ENCODE measurements at regions not wholly inside any gene's neighbourhood (a gene's known extent, or its start where the extent isn't known, plus 50 kb on each side); places are given as distances from the start of the nearest gene placed in this dataset.

DNA sequence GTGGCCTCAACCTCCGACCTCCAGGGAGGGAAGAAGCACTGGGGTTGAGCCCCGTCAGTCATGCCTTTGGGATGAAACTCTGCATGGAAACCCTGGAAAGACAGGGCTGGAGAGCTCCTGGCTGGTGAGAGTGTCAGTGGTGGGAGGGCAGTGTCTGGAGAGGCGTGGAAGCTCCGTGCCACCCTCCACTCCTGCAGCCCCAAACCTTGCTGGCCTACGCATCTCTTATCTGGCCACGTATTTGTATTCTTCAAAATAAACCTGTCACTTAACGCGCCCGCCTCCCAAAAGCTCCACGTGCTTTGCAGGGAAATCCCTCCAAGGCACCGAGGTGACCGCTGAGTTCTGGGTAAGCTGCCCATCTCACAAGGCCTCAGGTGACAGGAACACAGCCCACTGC is 84.3 kb downstream of the TEX29 start:
- TF ChIP-seq, protein P1, sequence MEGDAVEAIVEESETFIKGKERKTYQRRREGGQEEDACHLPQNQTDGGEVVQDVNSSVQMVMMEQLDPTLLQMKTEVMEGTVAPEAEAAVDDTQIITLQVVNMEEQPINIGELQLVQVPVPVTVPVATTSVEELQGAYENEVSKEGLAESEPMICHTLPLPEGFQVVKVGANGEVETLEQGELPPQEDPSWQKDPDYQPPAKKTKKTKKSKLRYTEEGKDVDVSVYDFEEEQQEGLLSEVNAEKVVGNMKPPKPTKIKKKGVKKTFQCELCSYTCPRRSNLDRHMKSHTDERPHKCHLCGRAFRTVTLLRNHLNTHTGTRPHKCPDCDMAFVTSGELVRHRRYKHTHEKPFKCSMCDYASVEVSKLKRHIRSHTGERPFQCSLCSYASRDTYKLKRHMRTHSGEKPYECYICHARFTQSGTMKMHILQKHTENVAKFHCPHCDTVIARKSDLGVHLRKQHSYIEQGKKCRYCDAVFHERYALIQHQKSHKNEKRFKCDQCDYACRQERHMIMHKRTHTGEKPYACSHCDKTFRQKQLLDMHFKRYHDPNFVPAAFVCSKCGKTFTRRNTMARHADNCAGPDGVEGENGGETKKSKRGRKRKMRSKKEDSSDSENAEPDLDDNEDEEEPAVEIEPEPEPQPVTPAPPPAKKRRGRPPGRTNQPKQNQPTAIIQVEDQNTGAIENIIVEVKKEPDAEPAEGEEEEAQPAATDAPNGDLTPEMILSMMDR (IDR thresholded peaks at IDR 0.05): no peak
- no peak for TF ChIP-seq POLR2A (IDR thresholded peaks at IDR 0.05)
